Uterus (tissue), 2 donors: ENCODE measurements at regions not wholly inside any gene's neighbourhood (a gene's known extent, or its start where the extent isn't known, plus 50 kb on each side); places are given as distances from the start of the nearest gene placed in this dataset.

Experiments used
- POLR2A ChIP-seq, 2 donors: fragments of 450-650 bp; IDR thresholded peaks; one replicate each; pipeline ENCODE4 v1.6.1; 2016; ENCODE audit warnings: antibody characterized with exemption in 2 of 2, mild to moderate bottlenecking in 1 of 2, moderate library complexity in 1 of 2
- TF ChIP-seq, protein P1 (sequence below), 4 experiments: fragments of 200-600 bp in 2 of 4; fragments of 450-650 bp in 2 of 4; sonication (generic) in 2 of 4; IDR thresholded peaks; one replicate each; pipeline ENCODE4 v1.5.1; 2016 to 2019; ENCODE audit warnings: antibody characterized with exemption in 4 of 4, mild to moderate bottlenecking in 2 of 4, moderate library complexity in 1 of 4

DNA sequence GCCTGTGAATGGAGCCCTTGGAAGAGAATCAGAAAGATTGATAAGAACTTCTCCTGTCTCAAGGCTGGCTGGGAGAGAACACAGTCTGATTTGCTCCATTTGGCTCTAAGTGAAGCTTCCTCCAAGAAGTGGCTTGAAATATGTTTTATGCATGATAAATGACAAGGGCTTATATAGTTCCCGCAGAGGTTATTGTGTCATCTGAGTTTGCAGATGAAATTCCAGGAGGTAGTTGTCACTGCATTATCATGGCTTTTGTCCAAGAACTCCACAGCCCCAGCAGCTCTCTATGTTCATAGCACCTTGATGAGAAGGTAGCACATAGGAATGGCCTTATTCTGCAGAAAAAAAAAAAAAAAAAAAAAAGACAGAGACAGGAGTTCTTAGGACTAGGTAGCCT is 108.5 kb downstream of the DACT1 start:
- TF ChIP-seq, protein P1, sequence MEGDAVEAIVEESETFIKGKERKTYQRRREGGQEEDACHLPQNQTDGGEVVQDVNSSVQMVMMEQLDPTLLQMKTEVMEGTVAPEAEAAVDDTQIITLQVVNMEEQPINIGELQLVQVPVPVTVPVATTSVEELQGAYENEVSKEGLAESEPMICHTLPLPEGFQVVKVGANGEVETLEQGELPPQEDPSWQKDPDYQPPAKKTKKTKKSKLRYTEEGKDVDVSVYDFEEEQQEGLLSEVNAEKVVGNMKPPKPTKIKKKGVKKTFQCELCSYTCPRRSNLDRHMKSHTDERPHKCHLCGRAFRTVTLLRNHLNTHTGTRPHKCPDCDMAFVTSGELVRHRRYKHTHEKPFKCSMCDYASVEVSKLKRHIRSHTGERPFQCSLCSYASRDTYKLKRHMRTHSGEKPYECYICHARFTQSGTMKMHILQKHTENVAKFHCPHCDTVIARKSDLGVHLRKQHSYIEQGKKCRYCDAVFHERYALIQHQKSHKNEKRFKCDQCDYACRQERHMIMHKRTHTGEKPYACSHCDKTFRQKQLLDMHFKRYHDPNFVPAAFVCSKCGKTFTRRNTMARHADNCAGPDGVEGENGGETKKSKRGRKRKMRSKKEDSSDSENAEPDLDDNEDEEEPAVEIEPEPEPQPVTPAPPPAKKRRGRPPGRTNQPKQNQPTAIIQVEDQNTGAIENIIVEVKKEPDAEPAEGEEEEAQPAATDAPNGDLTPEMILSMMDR (IDR thresholded peaks at IDR 0.05), result no peak
- no peak for TF ChIP-seq POLR2A (IDR thresholded peaks at IDR 0.05)
